IMR-90 (cell line): ENCODE measurements at regions not wholly inside any gene's neighbourhood (a gene's known extent, or its start where the extent isn't known, plus 50 kb on each side); places are given as distances from the start of the nearest gene placed in this dataset.

Experiments used
- ATAC-seq: fragments of 200-7000 bp; cut with Tn5 transposase; 2 replicates; pipeline ENCODE4 v1.9.1; 2020; ENCODE audit warnings: low read depth, mild to moderate bottlenecking, moderate library complexity
- BruUV-seq: library from RNA; stranded (reverse); fragments of 400-500 nt; replicated peaks from 2 replicates; lab custom pipeline; 2021; lab: Mats Ljungman, UMichigan
- CTCF ChIA-PET: fragments of 300-600 bp; formaldehyde crosslinking; extraction: SDS; loops from one replicate; lab custom pipeline; 2021; ENCODE audit warnings: antibody characterized with exemption; lab: Yijun Ruan, JAX
- POLR2A ChIA-PET: fragments of 300-600 bp; sonication (Branson Sonifier 250); formaldehyde crosslinking; loops from one replicate; lab custom pipeline; 2022; ENCODE audit warnings: antibody characterized with exemption; ENCODE audit not compliant: unreplicated experiment; lab: Charles Lee
- DNase-seq: peaks from one replicate; pipeline ENCODE4 v3.0.0; 2013
- H2AFZ ChIP-seq: replicated peaks from 2 replicates; pipeline ENCODE3; 2013; ENCODE audit warnings: low read length, mild to moderate bottlenecking; ENCODE audit not compliant: poor library complexity
- H2AK5ac ChIP-seq: 2 replicates; pipeline ENCODE4 v1.6.1; 2013; ENCODE audit warnings: low read depth, low read length, inconsistent platforms
- H2AK9ac ChIP-seq: replicated peaks from 2 replicates; pipeline ENCODE3; 2013; ENCODE audit warnings: mild to moderate bottlenecking, low read depth, low read length, moderate library complexity; ENCODE audit not compliant: poor library complexity
- H2BK120ac ChIP-seq: 2 replicates; pipeline ENCODE4 v1.6.1; 2013; ENCODE audit warnings: low read depth, low read length, inconsistent platforms
- H2BK15ac ChIP-seq: 3 replicates; pipeline ENCODE4 v1.6.1; 2013; ENCODE audit warnings: low read depth, low read length, inconsistent platforms
- H2BK20ac ChIP-seq: 2 replicates; pipeline ENCODE4 v1.6.1; 2013; ENCODE audit warnings: low read depth, mild to moderate bottlenecking, inconsistent platforms, low read length, moderate library complexity
- H2BK5ac ChIP-seq: 2 replicates; pipeline ENCODE4 v1.6.1; 2013; ENCODE audit warnings: mild to moderate bottlenecking, low read depth, low read length, inconsistent platforms; ENCODE audit not compliant: poor library complexity, severe bottlenecking
- H3K14ac ChIP-seq: replicated peaks from 2 replicates; pipeline ENCODE4 v1.6.1; 2013; ENCODE audit warnings: low read depth, low read length, inconsistent platforms
- H3K18ac ChIP-seq: 2 replicates; pipeline ENCODE4 v1.6.1; 2013; ENCODE audit warnings: low read depth, low read length, control low read depth
- H3K23ac ChIP-seq: 2 replicates; pipeline ENCODE4 v1.6.1; 2013; ENCODE audit warnings: low read depth, low read length, inconsistent platforms
- H3K27ac ChIP-seq: 2 replicates; pipeline ENCODE4 v1.5.1; 2013; ENCODE audit warnings: mild to moderate bottlenecking, control low read depth, low read length; ENCODE audit not compliant: insufficient read depth
- H3K27me3 ChIP-seq: 2 replicates; pipeline ENCODE4 v1.6.1; 2013; ENCODE audit warnings: low read length; ENCODE audit not compliant: control insufficient read depth, insufficient read depth
- H3K36me3 ChIP-seq: 2 replicates; pipeline ENCODE4 v1.6.1; 2013; ENCODE audit warnings: low read length, mixed read lengths; ENCODE audit not compliant: control insufficient read depth, insufficient read depth
- H3K4ac ChIP-seq: 2 replicates; pipeline ENCODE4 v1.6.1; 2013; ENCODE audit warnings: low read depth, low read length, inconsistent platforms
- H3K4me1 ChIP-seq: 2 replicates; pipeline ENCODE4 v1.6.1; 2013; ENCODE audit warnings: low read length, mixed read lengths; ENCODE audit not compliant: control insufficient read depth, insufficient read depth
- H3K4me2 ChIP-seq: 2 replicates; pipeline ENCODE4 v1.6.1; 2013; ENCODE audit warnings: low read depth, mild to moderate bottlenecking, control low read depth, low read length, moderate library complexity
- H3K4me3 ChIP-seq: 2 replicates; pipeline ENCODE4 v1.5.1; 2013; ENCODE audit warnings: low read depth, mild to moderate bottlenecking, control low read depth, low read length, moderate library complexity; ENCODE audit not compliant: insufficient read depth
- H3K56ac ChIP-seq: 2 replicates; pipeline ENCODE4 v1.6.1; 2013; ENCODE audit warnings: low read length, inconsistent platforms; ENCODE audit not compliant: insufficient read depth; ENCODE audit errors: extremely low read depth
- H3K79me1 ChIP-seq, 2 experiments: 2 replicates each; pipeline ENCODE4 v1.6.1; 2013; ENCODE audit warnings: low read length in 2 of 2, inconsistent platforms in 1 of 2, low read depth in 1 of 2
- H3K9ac ChIP-seq: 2 replicates; pipeline ENCODE4 v1.6.1; 2013; ENCODE audit warnings: low read depth, low read length, control low read depth
- H3K9me1 ChIP-seq: 2 replicates; pipeline ENCODE4 v1.6.1; 2013; ENCODE audit warnings: low read length, inconsistent platforms; ENCODE audit not compliant: insufficient read depth
- H3K9me3 ChIP-seq: 2 replicates; pipeline ENCODE4 v1.6.1; 2013; ENCODE audit warnings: low read length; ENCODE audit not compliant: control insufficient read depth, insufficient read depth
- H4K20me1 ChIP-seq: 2 replicates; pipeline ENCODE4 v1.6.1; 2013; ENCODE audit warnings: low read length, inconsistent platforms; ENCODE audit not compliant: insufficient read depth
- H4K5ac ChIP-seq: 2 replicates; pipeline ENCODE4 v1.6.1; 2013; ENCODE audit warnings: mild to moderate bottlenecking, low read depth, low read length, control low read depth
- H4K8ac ChIP-seq, 2 experiments: 2 replicates each; pipeline ENCODE4 v1.6.1; 2013; ENCODE audit warnings: low read depth in 2 of 2, low read length in 2 of 2, control low read depth in 1 of 2, inconsistent platforms in 1 of 2
- H4K91ac ChIP-seq: 2 replicates; pipeline ENCODE4 v1.6.1; 2013; ENCODE audit warnings: low read depth, low read length, inconsistent platforms; ENCODE audit not compliant: insufficient read depth
- BHLHE40 ChIP-seq: fragments of 150-350 bp; IDR thresholded peaks from 2 replicates; pipeline ENCODE4 v1.6.1; 2016; ENCODE audit warnings: mild to moderate bottlenecking, low read depth, low read length
- CEBPB ChIP-seq: IDR thresholded peaks from 2 replicates; pipeline ENCODE4 v1.6.1; 2012; ENCODE audit warnings: low read depth, low read length, improper control_type of control experiment
- CTCF ChIP-seq: conservative IDR thresholded peaks from 2 replicates; pipeline ENCODE4 v1.5.1; 2012; ENCODE audit warnings: mild to moderate bottlenecking, low read depth, low read length, improper control_type of control experiment
- FOS ChIP-seq: fragments of 150-350 bp; IDR thresholded peaks from 2 replicates; pipeline ENCODE4 v1.6.1; 2016; ENCODE audit warnings: low read depth, low read length
- MAFK ChIP-seq: IDR thresholded peaks from 2 replicates; pipeline ENCODE4 v1.6.1; 2012; ENCODE audit warnings: low read depth, low read length, improper control_type of control experiment
- MAZ ChIP-seq: IDR thresholded peaks from 2 replicates; pipeline ENCODE4 v1.6.1; 2012; ENCODE audit warnings: low read depth, mild to moderate bottlenecking, low read length, improper control_type of control experiment, moderate library complexity, borderline replicate concordance
- MXI1 ChIP-seq: IDR thresholded peaks from 2 replicates; pipeline ENCODE4 v1.6.1; 2012; ENCODE audit warnings: low read depth, mild to moderate bottlenecking, low read length, moderate library complexity, borderline replicate concordance
- POLR2A ChIP-seq: IDR thresholded peaks from 2 replicates; pipeline ENCODE4 v1.6.1; 2012; ENCODE audit warnings: mild to moderate bottlenecking, low read depth, low read length
- RCOR1 ChIP-seq: IDR thresholded peaks from 2 replicates; pipeline ENCODE4 v1.6.1; 2012; ENCODE audit warnings: mild to moderate bottlenecking, low read length, improper control_type of control experiment; ENCODE audit not compliant: insufficient replicate concordance
- RFX5 ChIP-seq: IDR thresholded peaks from 2 replicates; pipeline ENCODE4 v1.8.0; 2012; ENCODE audit warnings: low read depth, mild to moderate bottlenecking, low read length, moderate library complexity
- SMC3 ChIP-seq: fragments of 150-350 bp; IDR thresholded peaks from 2 replicates; pipeline ENCODE4 v1.6.1; 2016; ENCODE audit warnings: low read depth, mild to moderate bottlenecking, antibody characterized with exemption, low read length, moderate library complexity
- WGBS, 2 experiments: methylation state at CpG; one replicate each; pipeline versions ENCODE4 v1.1.5 to v1.1.7; 2013; ENCODE audit warnings: missing lambda C conversion rate in 2 of 2; ENCODE audit not compliant: insufficient read length in 1 of 2; ENCODE audit errors: extremely low coverage in 2 of 2; 5-methylcytosine and 5-hydroxymethylcytosine counted together
- dilution Hi-C: fragments of 300-500 bp; cut with HindIII; formaldehyde crosslinking; loops from one replicate; pipeline ENCODE4 v1.14.3; 2018; ENCODE audit warnings: low sequenced_read_pairs; ENCODE audit not compliant: unreplicated experiment
- in situ Hi-C: fragments of 300-500 bp; cut with MboI; formaldehyde crosslinking; loops from 3 replicates; pipeline ENCODE4 v1.14.3; 2019; ENCODE audit warnings: low sequenced_read_pairs, inconsistent platforms, mixed read lengths
- intact Hi-C: fragments of 100-400 bp; cut with micrococcal nuclease; formaldehyde crosslinking; loops from 2 replicates; pipeline ENCODE4 v1.10.0; 2022

DNA sequence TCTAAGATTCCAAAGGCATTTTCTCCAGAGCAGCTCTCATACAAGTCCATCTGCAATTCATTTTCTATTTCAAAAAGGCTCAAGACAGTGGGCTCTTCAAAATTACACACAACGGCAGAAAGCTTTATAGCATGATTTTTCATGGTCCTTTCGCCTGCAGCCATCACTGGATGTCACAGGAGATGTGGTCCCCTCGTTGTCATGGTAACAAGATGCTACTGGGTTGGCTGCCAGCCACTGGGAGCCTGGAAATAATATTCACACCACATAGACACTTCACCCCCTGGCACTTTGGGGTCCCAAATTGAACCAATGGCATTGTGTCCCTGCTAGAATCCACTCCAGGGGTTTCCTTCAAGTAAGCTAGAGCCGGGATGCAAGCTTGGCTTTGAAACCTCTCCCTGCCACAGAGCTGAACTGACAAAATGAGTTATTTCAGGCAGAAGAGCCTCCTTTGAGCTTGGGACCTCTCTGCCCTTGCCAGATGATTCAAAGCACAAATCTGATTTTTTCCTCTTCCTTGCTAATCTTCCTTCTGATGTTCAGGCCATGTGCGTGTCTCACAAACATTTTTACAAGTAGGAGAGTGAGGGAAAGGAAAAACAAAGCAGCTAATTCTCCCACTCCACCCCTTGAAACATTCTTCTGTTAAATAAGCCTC is 512.6 kb upstream of the ADAMTS9 start:
- POLR2A ChIA-PET: no interaction called here
- 25% methylated on average over 4 of the region's 5 CpGs; no CpG with 5 or more reads in 1 of the 2 experiments for WGBS, 2 experiments

More for the DNA sequence above, 512.6 kb upstream of the ADAMTS9 start:
- Histone ChIP-seq H3K4me1 (no peaks in the 10 kb centered on the region), H2AK5ac (no peak overlapping the region), H3K4me2 (no peak overlapping the region), H3K23ac (no peak overlapping the region), H4K20me1 (no peaks in the 10 kb centered on the region), H3K9ac (no peak overlapping the region), H2BK15ac (no peak overlapping the region), H2BK20ac (no peak overlapping the region), H2AK9ac (no peak overlapping the region), H3K27ac (no peak overlapping the region), H3K9me1 (no peaks in the 10 kb centered on the region), H2BK120ac (no peak overlapping the region), H2AFZ (no peak overlapping the region), H3K4me3 (no peak overlapping the region), H3K27me3 (peaks cover 4% of the 10 kb centered on the region), H3K79me1 (no peaks in the 10 kb centered on the region), H3K14ac (no peak overlapping the region), H3K4ac (no peak overlapping the region), H3K56ac (no peak overlapping the region), H2BK5ac (no peak overlapping the region), H4K91ac (no peak overlapping the region), H3K9me3 (no peaks in the 10 kb centered on the region), H4K8ac (no peak overlapping the region), H3K36me3 (no peaks in the 10 kb centered on the region), H3K18ac (no peak overlapping the region), H4K5ac (no peak overlapping the region)
- no TSS peak for BruUV-seq
- ATAC-seq (no peak), DNase-seq (no peak)
- in situ Hi-C loops: no loop called here
- intact Hi-C loops: no loop called here
- dilution Hi-C loops: no loop called here
- CTCF ChIA-PET: no interaction called here
- no peak for TF ChIP-seq MXI1
- no peak for TF ChIP-seq CEBPB
- no peak for TF ChIP-seq MAZ
- no peak for TF ChIP-seq POLR2A
- TF ChIP-seq RFX5: no peak
- no peak for TF ChIP-seq SMC3
- TF ChIP-seq FOS: no peak
- no peak for TF ChIP-seq BHLHE40
- no peak for TF ChIP-seq RCOR1
- TF ChIP-seq MAFK: no peak
- TF ChIP-seq CTCF: no peak
